ENCODE measurements at regions not wholly inside any gene's neighbourhood (a gene's known extent, or its start where the extent isn't known, plus 50 kb on each side); places are given as distances from the start of the nearest gene placed in this dataset.

DNA sequence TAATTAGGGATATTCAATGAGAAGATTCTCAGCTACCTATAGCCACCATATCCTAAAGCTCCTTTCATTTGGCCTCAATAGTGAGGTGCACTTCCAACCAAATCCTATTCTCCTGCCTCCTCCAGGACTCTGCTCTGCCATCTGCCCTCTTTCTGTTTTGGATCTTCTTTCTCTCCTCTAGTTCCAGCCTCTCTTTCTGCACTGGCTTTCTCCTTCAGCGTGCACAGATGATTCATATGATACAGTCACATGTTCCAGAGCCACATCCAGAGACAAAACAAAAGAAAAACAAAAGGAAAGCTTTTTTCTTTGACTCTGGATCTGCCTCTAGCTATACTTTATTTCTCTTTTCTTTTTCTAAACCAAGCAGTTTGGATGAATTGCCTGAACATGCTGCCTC lies 531.9 kb upstream of the MAN1A1 start:
- DNase-seq = peak; percentile 6
- no peak overlapping the region for H3K4me3 ChIP-seq (ENCODE audit: low read depth, low read length)
- H3K27ac ChIP-seq = no peak overlapping the region
- no peaks in the 10 kb centered on the region for H3K27me3 ChIP-seq (replicated peaks)
- TF ChIP-seq, protein P1, sequence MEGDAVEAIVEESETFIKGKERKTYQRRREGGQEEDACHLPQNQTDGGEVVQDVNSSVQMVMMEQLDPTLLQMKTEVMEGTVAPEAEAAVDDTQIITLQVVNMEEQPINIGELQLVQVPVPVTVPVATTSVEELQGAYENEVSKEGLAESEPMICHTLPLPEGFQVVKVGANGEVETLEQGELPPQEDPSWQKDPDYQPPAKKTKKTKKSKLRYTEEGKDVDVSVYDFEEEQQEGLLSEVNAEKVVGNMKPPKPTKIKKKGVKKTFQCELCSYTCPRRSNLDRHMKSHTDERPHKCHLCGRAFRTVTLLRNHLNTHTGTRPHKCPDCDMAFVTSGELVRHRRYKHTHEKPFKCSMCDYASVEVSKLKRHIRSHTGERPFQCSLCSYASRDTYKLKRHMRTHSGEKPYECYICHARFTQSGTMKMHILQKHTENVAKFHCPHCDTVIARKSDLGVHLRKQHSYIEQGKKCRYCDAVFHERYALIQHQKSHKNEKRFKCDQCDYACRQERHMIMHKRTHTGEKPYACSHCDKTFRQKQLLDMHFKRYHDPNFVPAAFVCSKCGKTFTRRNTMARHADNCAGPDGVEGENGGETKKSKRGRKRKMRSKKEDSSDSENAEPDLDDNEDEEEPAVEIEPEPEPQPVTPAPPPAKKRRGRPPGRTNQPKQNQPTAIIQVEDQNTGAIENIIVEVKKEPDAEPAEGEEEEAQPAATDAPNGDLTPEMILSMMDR (IDR thresholded peaks at IDR 0.05; ENCODE audit: low read depth, low read length, missing control alignments) = no peak
- in situ Hi-C loops (cut with HindIII; ENCODE audit: low pct_ligation_motif_present, low sequenced_read_pairs) = no loop called here
- no peaks in the 10 kb centered on the region for H3K36me3 ChIP-seq (replicated peaks)

DNA sequence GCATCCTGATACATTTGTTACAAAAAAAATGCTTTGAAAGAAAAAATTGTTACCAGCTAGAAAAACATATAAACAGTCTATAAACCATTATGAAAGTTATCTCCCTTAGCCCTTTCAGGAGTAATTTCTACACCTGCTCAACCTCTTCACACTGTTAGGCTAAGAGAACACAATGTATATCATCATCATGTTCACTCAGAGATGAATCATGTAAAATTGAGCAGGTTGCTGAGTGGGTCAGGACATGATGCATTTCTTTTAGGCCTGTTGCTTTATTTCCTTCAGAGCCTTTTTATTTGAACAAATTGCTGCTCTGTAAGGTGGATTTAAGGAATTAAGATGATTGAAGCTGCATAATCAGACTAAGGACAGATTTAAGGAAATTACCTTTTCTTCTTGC lies 531.3 kb upstream of the MAN1A1 start:
- in situ Hi-C loops (cut with HindIII; ENCODE audit: low pct_ligation_motif_present, low sequenced_read_pairs) = no loop called here
- no peak overlapping the region for H3K4me3 ChIP-seq (ENCODE audit: low read depth, low read length)
- DNase-seq = no peak
- no peaks in the 10 kb centered on the region for H3K27me3 ChIP-seq (replicated peaks)
- H3K27ac ChIP-seq = no peak overlapping the region
- TF ChIP-seq, protein P1 (IDR thresholded peaks at IDR 0.05; ENCODE audit: low read depth, low read length, missing control alignments) = no peak
- no peaks in the 10 kb centered on the region for H3K36me3 ChIP-seq (replicated peaks)

DNA sequence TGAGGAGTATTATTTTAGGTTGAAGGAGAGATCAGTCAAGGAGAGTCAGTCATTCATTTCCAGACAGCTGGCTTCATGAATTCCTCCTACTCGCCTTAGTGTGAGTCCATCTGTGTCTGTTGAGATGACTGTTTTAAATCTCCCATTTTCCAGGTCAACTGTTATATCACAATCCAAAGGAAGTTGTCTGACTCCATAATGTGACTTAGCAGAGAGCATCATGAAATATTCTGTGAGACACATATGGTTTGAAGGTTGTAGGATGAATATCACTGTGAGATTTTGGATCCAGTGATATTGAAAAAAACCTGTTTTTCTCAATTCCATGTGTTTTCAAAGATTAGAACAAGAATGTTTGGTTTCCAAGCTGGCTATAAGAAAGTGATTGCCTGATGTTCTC lies 530.2 kb upstream of the MAN1A1 start:
- Histone ChIP-seq H3K27ac (no peak overlapping the region), H3K27me3 (replicated peaks) (no peaks in the 10 kb centered on the region), H3K4me3 (ENCODE audit: low read depth, low read length) (no peak overlapping the region), H3K36me3 (replicated peaks) (no peaks in the 10 kb centered on the region)
- TF ChIP-seq, protein P1 (IDR thresholded peaks at IDR 0.05; ENCODE audit: low read depth, low read length, missing control alignments) = no peak
- in situ Hi-C loops (cut with HindIII; ENCODE audit: low pct_ligation_motif_present, low sequenced_read_pairs) = no loop called here
- DNase-seq = no peak

DNA sequence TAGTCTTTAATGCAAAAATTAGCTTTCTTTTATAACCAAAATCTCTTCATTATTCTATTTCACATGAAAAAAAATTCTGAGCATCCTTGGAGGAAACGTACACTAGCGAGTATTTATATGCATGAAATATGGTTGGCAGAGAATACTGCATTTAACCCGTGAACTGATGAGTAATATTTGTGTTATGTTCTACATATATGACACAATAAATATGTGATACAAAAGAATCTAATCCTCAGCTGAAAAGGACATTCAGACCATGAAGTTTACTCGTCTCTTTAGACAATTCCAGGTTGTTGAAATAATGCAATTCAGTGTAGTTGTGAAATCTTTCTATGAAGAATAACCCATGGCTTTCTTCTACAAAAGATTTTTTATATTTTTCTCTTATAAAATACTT lies 524.8 kb upstream of the MAN1A1 start:
- in situ Hi-C loops (cut with HindIII; ENCODE audit: low pct_ligation_motif_present, low sequenced_read_pairs) = no loop called here
- H3K27ac ChIP-seq = no peak overlapping the region

DNA sequence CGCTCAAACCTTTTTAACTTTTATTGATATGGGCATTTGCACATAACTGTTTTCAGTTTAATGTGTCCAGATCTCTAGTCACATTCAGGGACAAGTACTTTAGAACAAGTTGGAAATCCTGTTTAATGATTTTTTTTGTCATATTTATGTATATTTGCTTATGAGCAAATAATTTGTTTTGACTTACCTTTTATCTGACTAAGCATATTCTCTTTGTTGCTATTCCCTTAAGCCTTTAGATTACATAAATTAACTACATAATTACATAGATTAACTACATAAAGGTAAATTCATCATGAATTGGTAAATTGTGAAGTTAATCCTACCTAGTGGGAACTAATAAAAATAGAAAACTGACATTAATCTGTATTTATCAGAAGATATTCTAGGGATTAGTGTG lies 523.5 kb upstream of the MAN1A1 start:
- Histone ChIP-seq H3K27me3 (replicated peaks) (no peaks in the 10 kb centered on the region), H3K36me3 (replicated peaks) (no peaks in the 10 kb centered on the region), H3K27ac (no peak overlapping the region), H3K4me3 (ENCODE audit: low read depth, low read length) (no peak overlapping the region)
- TF ChIP-seq, protein P1 (IDR thresholded peaks at IDR 0.05; ENCODE audit: low read depth, low read length, missing control alignments) = no peak
- DNase-seq = no peak
- in situ Hi-C loops (cut with HindIII; ENCODE audit: low pct_ligation_motif_present, low sequenced_read_pairs) = no loop called here

More for the DNA sequence above, 524.8 kb upstream of the MAN1A1 start:
- DNase-seq = no peak
- Histone ChIP-seq H3K36me3 (replicated peaks) (no peaks in the 10 kb centered on the region), H3K27me3 (replicated peaks) (no peaks in the 10 kb centered on the region), H3K4me3 (ENCODE audit: low read depth, low read length) (no peak overlapping the region)
- TF ChIP-seq, protein P1 (IDR thresholded peaks at IDR 0.05; ENCODE audit: low read depth, low read length, missing control alignments) = no peak

DNA sequence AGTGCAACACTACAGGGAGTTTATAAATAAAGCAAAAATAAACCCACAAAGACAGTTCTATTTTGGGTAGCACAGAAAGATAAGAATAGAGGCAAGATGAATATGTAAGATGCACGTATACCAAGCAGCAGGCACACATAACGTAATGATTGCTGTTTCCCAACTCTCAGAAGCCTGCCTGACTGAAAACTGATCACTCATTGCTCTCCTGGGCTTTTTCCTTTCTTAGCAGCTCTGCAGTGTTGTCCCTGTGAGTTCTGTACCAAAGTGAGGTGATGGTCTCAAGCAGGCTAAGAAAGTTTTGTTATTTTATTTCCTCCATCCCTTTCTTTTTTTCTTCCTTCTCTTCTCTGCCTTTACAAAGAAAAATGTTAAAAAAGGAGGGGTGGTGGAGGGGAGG lies 522.0 kb upstream of the MAN1A1 start:
- Histone ChIP-seq H3K4me3 (ENCODE audit: low read depth, low read length) (no peak overlapping the region), H3K27me3 (replicated peaks) (no peaks in the 10 kb centered on the region), H3K36me3 (replicated peaks) (no peaks in the 10 kb centered on the region), H3K27ac (no peak overlapping the region)
- in situ Hi-C loops (cut with HindIII; ENCODE audit: low pct_ligation_motif_present, low sequenced_read_pairs) = no loop called here
- TF ChIP-seq, protein P1 (IDR thresholded peaks at IDR 0.05; ENCODE audit: low read depth, low read length, missing control alignments) = no peak
- no peak for DNase-seq

Data from brain microvascular endothelial cell (primary cell).